HepG2 (cell line): ENCODE measurements at regions not wholly inside any gene's neighbourhood (a gene's known extent, or its start where the extent isn't known, plus 50 kb on each side); places are given as distances from the start of the nearest gene placed in this dataset.

ENCODE experiments used
- AHDC1 ChIP-seq: sonication (generic); formaldehyde crosslinking; IDR thresholded peaks from 2 replicates; pipeline ENCODE4 v1.5.1; 2020; ENCODE audit warnings: mild to moderate bottlenecking, missing genetic modification reagents, borderline replicate concordance
- E2F2 ChIP-seq: sonication (generic); formaldehyde crosslinking; IDR thresholded peaks from 2 replicates; pipeline ENCODE4 v1.4.0; 2020; ENCODE audit warnings: missing genetic modification reagents, borderline replicate concordance
- ELF4 ChIP-seq: sonication (generic); formaldehyde crosslinking; IDR thresholded peaks from 2 replicates; pipeline ENCODE4 v1.5.0; 2020; ENCODE audit warnings: missing genetic modification reagents, mild to moderate bottlenecking, moderate library complexity, borderline replicate concordance
- EP300 ChIP-seq, 3 experiments: sonication (generic) in 1 of 3; formaldehyde crosslinking in 1 of 3; IDR thresholded peaks; 2 replicates each; pipeline versions ENCODE4 v1.5.1 to v1.6.1; 2011 to 2020; ENCODE audit warnings: low read depth in 2 of 3, low read length in 2 of 3, borderline replicate concordance in 1 of 3, improper control_type of control experiment in 1 of 3, mild to moderate bottlenecking in 1 of 3, missing genetic modification reagents in 1 of 3, moderate library complexity in 1 of 3
- HNRNPUL1 ChIP-seq: fragments of 200-400 bp; formaldehyde crosslinking; IDR thresholded peaks from 2 replicates; pipeline ENCODE4 v1.6.1; 2017; ENCODE audit warnings: low read depth, mild to moderate bottlenecking, low read length, moderate library complexity
- IKZF5 ChIP-seq: IDR thresholded peaks from 2 replicates; pipeline ENCODE4 v1.6.1; 2018; ENCODE audit warnings: missing genetic modification reagents, mild to moderate bottlenecking, missing compliant biosample characterization
- ISL2 ChIP-seq: sonication (generic); formaldehyde crosslinking; IDR thresholded peaks from 2 replicates; pipeline ENCODE4 v1.5.0; 2020; ENCODE audit warnings: missing genetic modification reagents
- PCBP2 ChIP-seq: fragments of 200-400 bp; formaldehyde crosslinking; optimal IDR thresholded peaks from 2 replicates; pipeline ENCODE3; 2018; ENCODE audit warnings: low read length, low read depth; ENCODE audit not compliant: poor library complexity, severe bottlenecking
- PREB ChIP-seq: sonication (generic); formaldehyde crosslinking; IDR thresholded peaks from 2 replicates; pipeline ENCODE4 v1.4.0; 2020; ENCODE audit warnings: missing genetic modification reagents
- SSRP1 ChIP-seq: IDR thresholded peaks from 2 replicates; pipeline ENCODE4 v1.6.1; 2016; ENCODE audit warnings: control low read depth
- TOPORS ChIP-seq: sonication (generic); formaldehyde crosslinking; IDR thresholded peaks from 2 replicates; pipeline ENCODE4 v1.8.0; 2023; ENCODE audit warnings: mild to moderate bottlenecking, missing genetic modification reagents
- ZNF160 ChIP-seq: sonication (generic); formaldehyde crosslinking; IDR thresholded peaks from 2 replicates; pipeline ENCODE4 v1.8.0; 2022; ENCODE audit warnings: mild to moderate bottlenecking, inconsistent platforms, missing genetic modification reagents
- ZNF513 ChIP-seq: sonication (generic); formaldehyde crosslinking; conservative IDR thresholded peaks from 2 replicates; pipeline ENCODE4 v1.5.0; 2020; ENCODE audit warnings: missing genetic modification reagents
- ZNF879 ChIP-seq: sonication (generic); formaldehyde crosslinking; IDR thresholded peaks from 2 replicates; pipeline ENCODE4 v1.8.1; 2023; ENCODE audit warnings: missing genetic modification reagents
- ZSCAN5A ChIP-seq: sonication (generic); formaldehyde crosslinking; IDR thresholded peaks from 2 replicates; pipeline ENCODE4 v1.8.0; 2022; ENCODE audit warnings: mild to moderate bottlenecking, missing genetic modification reagents, borderline replicate concordance

- TF ChIP-seq AHDC1 = no peak
- TF ChIP-seq ISL2 (CRISPR knock-in tag) = no peak
- TF ChIP-seq HNRNPUL1 = no peak
- TF ChIP-seq PREB (CRISPR knock-in tag) = no peak
- no peak for TF ChIP-seq SSRP1 (CRISPR knock-in tag)
- TF ChIP-seq ELF4 = no peak
- TF ChIP-seq ZNF513 (CRISPR knock-in tag) = no peak
- TF ChIP-seq PCBP2 = no peak
- TF ChIP-seq TOPORS (CRISPR knock-in tag) = no peak
- no peak for TF ChIP-seq ZNF879 (CRISPR knock-in tag)
- no peak for TF ChIP-seq E2F2 (CRISPR knock-in tag)
- peak in 1 of 2 experiments; percentile 29; a peak in 1 of 4 replicates for TF ChIP-seq EP300 (IDR thresholded peaks at IDR 0.05; ENCODE audit: low read depth in 2 of 2, low read length in 2 of 2)
- no peak for TF ChIP-seq EP300 (CRISPR knock-in tag; IDR thresholded peaks at IDR 0.05; ENCODE audit: borderline replicate concordance)
- no peak for TF ChIP-seq ZNF160 (CRISPR knock-in tag)
- TF ChIP-seq ZSCAN5A (CRISPR knock-in tag) = no peak
- TF ChIP-seq IKZF5 (CRISPR knock-in tag) = 0 out of 2 replicates have a peak, but pooled peaks have one; percentile 29
These were observed 153.5 kb downstream of the MYCN start (continued) for GRCh38 chr2:16093639-16094529.
